Endothelial cell of umbilical vein (primary cell): ENCODE measurements at regions not wholly inside any gene's neighbourhood (a gene's known extent, or its start where the extent isn't known, plus 50 kb on each side); places are given as distances from the start of the nearest gene placed in this dataset.

Source experiments
- EZH2 ChIP-seq: IDR thresholded peaks from 2 replicates; pipeline ENCODE4 v1.6.1; 2012; ENCODE audit warnings: borderline replicate concordance, low read depth, mild to moderate bottlenecking, moderate library complexity, low read length, inconsistent platforms; ENCODE audit not compliant: severe bottlenecking
- FOS ChIP-seq: IDR thresholded peaks from 2 replicates; pipeline ENCODE4 v1.6.1; 2011; ENCODE audit warnings: mild to moderate bottlenecking, low read length, moderate library complexity, borderline replicate concordance; ENCODE audit not compliant: insufficient read depth
- JUN ChIP-seq: IDR thresholded peaks from 2 replicates; pipeline ENCODE4 v1.6.1; 2011; ENCODE audit warnings: borderline replicate concordance, low read depth; ENCODE audit not compliant: insufficient read length, insufficient read depth
- MAX ChIP-seq: IDR thresholded peaks from 2 replicates; pipeline ENCODE4 v1.6.1; 2011; ENCODE audit not compliant: insufficient read depth, insufficient read length
- MYC ChIP-seq: IDR thresholded peaks from one replicate; pipeline ENCODE4 v1.6.1; 2011; ENCODE audit warnings: mild to moderate bottlenecking, low read depth, low read length
- POLR2A ChIP-seq: IDR thresholded peaks from 2 replicates; pipeline ENCODE4 v1.6.1; 2012; ENCODE audit warnings: low read depth, mild to moderate bottlenecking, control low read depth, low read length
- POLR2AphosphoS5 ChIP-seq: IDR thresholded peaks from 2 replicates; pipeline ENCODE4 v1.6.1; 2012; ENCODE audit warnings: low read depth, mild to moderate bottlenecking, control low read depth, low read length, moderate library complexity; ENCODE audit not compliant: insufficient read depth
- TF ChIP-seq, protein P1 (sequence below), 2 donors: IDR thresholded peaks; 1 replicate in 1 of 2; 2 replicates in 1 of 2; pipeline ENCODE4 v1.5.1; 2011; ENCODE audit warnings: low read length in 2 of 2, mild to moderate bottlenecking in 2 of 2, moderate library complexity in 2 of 2, control low read depth in 1 of 2, inconsistent platforms in 1 of 2, low read depth in 1 of 2; ENCODE audit not compliant: insufficient read depth in 1 of 2; ENCODE audit errors: extremely low read depth in 1 of 2

GRCh38 chr10:70987396-70988130 is 99.2 kb upstream of the PCBD1 start:
- TF ChIP-seq POLR2A, result no peak
- TF ChIP-seq, protein P1, sequence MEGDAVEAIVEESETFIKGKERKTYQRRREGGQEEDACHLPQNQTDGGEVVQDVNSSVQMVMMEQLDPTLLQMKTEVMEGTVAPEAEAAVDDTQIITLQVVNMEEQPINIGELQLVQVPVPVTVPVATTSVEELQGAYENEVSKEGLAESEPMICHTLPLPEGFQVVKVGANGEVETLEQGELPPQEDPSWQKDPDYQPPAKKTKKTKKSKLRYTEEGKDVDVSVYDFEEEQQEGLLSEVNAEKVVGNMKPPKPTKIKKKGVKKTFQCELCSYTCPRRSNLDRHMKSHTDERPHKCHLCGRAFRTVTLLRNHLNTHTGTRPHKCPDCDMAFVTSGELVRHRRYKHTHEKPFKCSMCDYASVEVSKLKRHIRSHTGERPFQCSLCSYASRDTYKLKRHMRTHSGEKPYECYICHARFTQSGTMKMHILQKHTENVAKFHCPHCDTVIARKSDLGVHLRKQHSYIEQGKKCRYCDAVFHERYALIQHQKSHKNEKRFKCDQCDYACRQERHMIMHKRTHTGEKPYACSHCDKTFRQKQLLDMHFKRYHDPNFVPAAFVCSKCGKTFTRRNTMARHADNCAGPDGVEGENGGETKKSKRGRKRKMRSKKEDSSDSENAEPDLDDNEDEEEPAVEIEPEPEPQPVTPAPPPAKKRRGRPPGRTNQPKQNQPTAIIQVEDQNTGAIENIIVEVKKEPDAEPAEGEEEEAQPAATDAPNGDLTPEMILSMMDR (IDR thresholded peaks at IDR 0.05; ENCODE audit: extremely low read depth in 1 of 2, insufficient read depth in 1 of 2, low read depth in 1 of 2, low read length in 2 of 2), result no peak
- no peak for TF ChIP-seq POLR2AphosphoS5
- TF ChIP-seq FOS, result no peak
- no peak for TF ChIP-seq MYC
- no peak for TF ChIP-seq EZH2
- TF ChIP-seq MAX, result no peak
- TF ChIP-seq JUN, result no peak
